SK-N-SH (cell line): ENCODE measurements at regions not wholly inside any gene's neighbourhood (a gene's known extent, or its start where the extent isn't known, plus 50 kb on each side); places are given as distances from the start of the nearest gene placed in this dataset.

Experiments
- EZH2phosphoT487 ChIP-seq: fragments of 200-600 bp; sonication (generic); IDR thresholded peaks from 2 replicates; pipeline ENCODE4 v1.6.1; 2017; ENCODE audit warnings: low read depth, mixed run types, mild to moderate bottlenecking, antibody characterized with exemption, moderate library complexity, borderline replicate concordance
- FOSL2 ChIP-seq: IDR thresholded peaks from 2 replicates; pipeline ENCODE4 v1.4.0; 2012; ENCODE audit warnings: low read depth, mild to moderate bottlenecking, moderate library complexity, borderline replicate concordance
- RFX5 ChIP-seq: IDR thresholded peaks from 2 replicates; pipeline ENCODE4 v1.6.1; 2012; ENCODE audit warnings: mild to moderate bottlenecking, improper control_type of control experiment, low read length
- TF ChIP-seq, protein P1 (sequence below): fragments of 200-600 bp; sonication (generic); IDR thresholded peaks from 2 replicates; pipeline ENCODE4 v1.6.1; 2017; ENCODE audit warnings: antibody characterized with exemption, mild to moderate bottlenecking, moderate library complexity

DNA sequence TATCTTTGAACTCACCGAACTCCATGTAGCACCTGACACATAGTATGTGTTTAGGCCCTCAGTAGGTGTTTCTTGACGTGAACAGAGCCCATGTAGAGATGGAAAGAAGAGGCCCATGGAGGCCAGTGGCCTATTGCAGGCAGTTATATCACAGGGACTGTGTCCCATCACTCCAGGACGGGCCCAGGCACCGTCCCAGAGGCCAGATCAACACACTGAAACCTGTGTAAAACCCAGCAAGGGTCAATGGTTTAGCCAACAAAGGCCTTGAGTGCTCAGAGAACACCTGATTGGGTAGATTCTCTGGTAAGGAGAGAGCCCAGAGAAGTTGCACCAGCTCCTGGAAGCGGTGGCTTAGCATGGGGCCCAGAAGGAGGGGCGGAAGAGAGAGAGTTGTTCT, 82.8 kb downstream of the INHBB start:
- TF ChIP-seq FOSL2: no peak
- no peak for TF ChIP-seq EZH2phosphoT487
- TF ChIP-seq, protein P1, sequence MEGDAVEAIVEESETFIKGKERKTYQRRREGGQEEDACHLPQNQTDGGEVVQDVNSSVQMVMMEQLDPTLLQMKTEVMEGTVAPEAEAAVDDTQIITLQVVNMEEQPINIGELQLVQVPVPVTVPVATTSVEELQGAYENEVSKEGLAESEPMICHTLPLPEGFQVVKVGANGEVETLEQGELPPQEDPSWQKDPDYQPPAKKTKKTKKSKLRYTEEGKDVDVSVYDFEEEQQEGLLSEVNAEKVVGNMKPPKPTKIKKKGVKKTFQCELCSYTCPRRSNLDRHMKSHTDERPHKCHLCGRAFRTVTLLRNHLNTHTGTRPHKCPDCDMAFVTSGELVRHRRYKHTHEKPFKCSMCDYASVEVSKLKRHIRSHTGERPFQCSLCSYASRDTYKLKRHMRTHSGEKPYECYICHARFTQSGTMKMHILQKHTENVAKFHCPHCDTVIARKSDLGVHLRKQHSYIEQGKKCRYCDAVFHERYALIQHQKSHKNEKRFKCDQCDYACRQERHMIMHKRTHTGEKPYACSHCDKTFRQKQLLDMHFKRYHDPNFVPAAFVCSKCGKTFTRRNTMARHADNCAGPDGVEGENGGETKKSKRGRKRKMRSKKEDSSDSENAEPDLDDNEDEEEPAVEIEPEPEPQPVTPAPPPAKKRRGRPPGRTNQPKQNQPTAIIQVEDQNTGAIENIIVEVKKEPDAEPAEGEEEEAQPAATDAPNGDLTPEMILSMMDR: no peak
- no peak for TF ChIP-seq RFX5
